SK-N-SH treated with all-trans-retinoic acid at 6 μM for 48 hours (cell line): ENCODE measurements at regions not wholly inside any gene's neighbourhood (a gene's known extent, or its start where the extent isn't known, plus 50 kb on each side); places are given as distances from the start of the nearest gene placed in this dataset.

Experiments
- ATAC-seq: fragments of 200-7000 bp; cut with Tn5 transposase; 3 replicates; pipeline ENCODE4 v1.9.1; 2020; ENCODE audit warnings: mild to moderate bottlenecking, moderate library complexity
- BACH2 ChIP-seq: fragments of 250-450 bp; sonication (Bioruptor Pico); IDR thresholded peaks from 2 replicates; pipeline ENCODE4 v1.9.0; 2021; ENCODE audit warnings: mild to moderate bottlenecking, borderline replicate concordance
- CREB5 ChIP-seq: fragments of 250-450 bp; sonication (Bioruptor Pico); IDR thresholded peaks from 2 replicates; pipeline ENCODE4 v1.5.1; 2020; ENCODE audit warnings: low read depth, mild to moderate bottlenecking, moderate library complexity
- CSDC2 ChIP-seq: fragments of 250-450 bp; sonication (Bioruptor Pico); IDR thresholded peaks from 2 replicates; pipeline ENCODE4 v1.5.0; 2020; ENCODE audit warnings: mild to moderate bottlenecking, moderate library complexity
- CSRNP3 ChIP-seq: fragments of 250-450 bp; sonication (Bioruptor Pico); IDR thresholded peaks from 2 replicates; pipeline ENCODE4 v1.5.1; 2021; ENCODE audit warnings: mild to moderate bottlenecking, moderate library complexity
- ESRRG ChIP-seq: fragments of 250-450 bp; sonication (Bioruptor Pico); IDR thresholded peaks from 2 replicates; pipeline ENCODE4 v1.6.1; 2021; ENCODE audit warnings: mild to moderate bottlenecking
- GLIS3 ChIP-seq: fragments of 250-450 bp; sonication (Bioruptor Pico); IDR thresholded peaks from 2 replicates; pipeline ENCODE4 v1.5.0; 2020; ENCODE audit warnings: mild to moderate bottlenecking, moderate library complexity
- ISL1 ChIP-seq: fragments of 250-450 bp; sonication (Bioruptor Pico); IDR thresholded peaks from 2 replicates; pipeline ENCODE4 v2.1.2; 2022; ENCODE audit warnings: mild to moderate bottlenecking, moderate library complexity
- OSR1 ChIP-seq: fragments of 250-450 bp; sonication (Bioruptor Pico); IDR thresholded peaks from 2 replicates; pipeline ENCODE4 v1.8.0; 2022; ENCODE audit warnings: moderate library complexity, mild to moderate bottlenecking, inconsistent platforms
- POU6F1 ChIP-seq: fragments of 250-450 bp; sonication (Bioruptor Pico); IDR thresholded peaks from 2 replicates; pipeline ENCODE4 v1.8.0; 2021; ENCODE audit warnings: low read depth, mild to moderate bottlenecking, moderate library complexity, borderline replicate concordance
- PPARA ChIP-seq: fragments of 250-450 bp; sonication (Bioruptor Pico); IDR thresholded peaks from 2 replicates; pipeline ENCODE4 v1.5.0; 2020; ENCODE audit warnings: mild to moderate bottlenecking, borderline replicate concordance
- RARB ChIP-seq: fragments of 250-450 bp; sonication (Bioruptor Pico); IDR thresholded peaks from 2 replicates; pipeline ENCODE4 v1.8.0; 2021; ENCODE audit warnings: mild to moderate bottlenecking, moderate library complexity
- SNAI2 ChIP-seq: fragments of 250-450 bp; sonication (Bioruptor Pico); IDR thresholded peaks from 2 replicates; pipeline ENCODE4 v1.5.0; 2020; ENCODE audit warnings: mild to moderate bottlenecking, moderate library complexity
- TCF4 ChIP-seq: fragments of 250-450 bp; sonication (Bioruptor Pico); IDR thresholded peaks from 2 replicates; pipeline ENCODE4 v1.8.0; 2021; ENCODE audit warnings: mild to moderate bottlenecking, moderate library complexity, borderline replicate concordance
- TOX ChIP-seq: fragments of 250-450 bp; sonication (Bioruptor Pico); IDR thresholded peaks from 2 replicates; pipeline ENCODE4 v1.8.0; 2021; ENCODE audit warnings: mild to moderate bottlenecking, moderate library complexity, borderline replicate concordance
- TSHZ2 ChIP-seq: fragments of 250-450 bp; sonication (Bioruptor Pico); IDR thresholded peaks from 2 replicates; pipeline ENCODE4 v1.5.0; 2020; ENCODE audit warnings: mild to moderate bottlenecking, moderate library complexity
- ZC3H10 ChIP-seq: fragments of 250-450 bp; sonication (Bioruptor Pico); IDR thresholded peaks from 2 replicates; pipeline ENCODE4 v1.5.1; 2021; ENCODE audit warnings: mild to moderate bottlenecking, moderate library complexity
- ZFP30 ChIP-seq: fragments of 450-650 bp; formaldehyde crosslinking; IDR thresholded peaks from 2 replicates; pipeline ENCODE4 v1.5.0; 2022; ENCODE audit warnings: mild to moderate bottlenecking, moderate library complexity
- ZNF565 ChIP-seq: fragments of 450-650 bp; formaldehyde crosslinking; conservative IDR thresholded peaks from 2 replicates; pipeline ENCODE4 v1.5.0; 2020; ENCODE audit warnings: low read depth, mild to moderate bottlenecking, moderate library complexity
- ZNF70 ChIP-seq: fragments of 450-650 bp; formaldehyde crosslinking; IDR thresholded peaks from 2 replicates; pipeline ENCODE4 v1.5.0; 2020; ENCODE audit warnings: mild to moderate bottlenecking, moderate library complexity

GRCh38 chr3:109982201-109982600 lies 644.9 kb upstream of the DPPA4 start:
- TF ChIP-seq CREB5 (no peak), TCF4 (no peak), BACH2 (CRISPR knock-in tag) (no peak), CSRNP3 (CRISPR knock-in tag) (no peak), PPARA (CRISPR knock-in tag) (no peak), ZC3H10 (CRISPR knock-in tag) (no peak), ZFP30 (CRISPR knock-in tag) (no peak), RARB (CRISPR knock-in tag) (no peak)
- no peak for ATAC-seq

GRCh38 chr3:109984976-109985375 lies 647.6 kb upstream of the DPPA4 start:
- TF ChIP-seq OSR1 (CRISPR knock-in tag) (no peak), TSHZ2 (CRISPR knock-in tag) (no peak), GLIS3 (CRISPR knock-in tag) (no peak), TOX (CRISPR knock-in tag) (no peak), ZNF70 (no peak), ISL1 (CRISPR knock-in tag) (no peak), CSDC2 (no peak), ZNF565 (CRISPR knock-in tag) (no peak), ZFP30 (CRISPR knock-in tag) (no peak), BACH2 (CRISPR knock-in tag) (no peak), PPARA (CRISPR knock-in tag) (no peak)
- ATAC-seq = no peak

- ATAC-seq = no peak
- no peak for TF ChIP-seq ZFP30 (CRISPR knock-in tag)
- TF ChIP-seq SNAI2 = no peak
- TF ChIP-seq GLIS3 (CRISPR knock-in tag) = no peak
- no peak for TF ChIP-seq ESRRG
- TF ChIP-seq TSHZ2 (CRISPR knock-in tag) = no peak
- no peak for TF ChIP-seq ISL1 (CRISPR knock-in tag)
Measured at GRCh38 chr3:109985943-109986555, 648.7 kb upstream of the DPPA4 start.

- no peak for ATAC-seq
- TF ChIP-seq POU6F1 (CRISPR knock-in tag) (no peak), PPARA (CRISPR knock-in tag) (no peak), CREB5 (no peak), ZFP30 (CRISPR knock-in tag) (no peak), ISL1 (CRISPR knock-in tag) (no peak)
Measured at GRCh38 chr3:109994853-109995252, 657.5 kb upstream of the DPPA4 start.
